ENCODE measurements at regions not wholly inside any gene's neighbourhood (a gene's known extent, or its start where the extent isn't known, plus 50 kb on each side); places are given as distances from the start of the nearest gene placed in this dataset.

GRCh38 chr3:176933704-176934103 is 263.6 kb downstream of the TBL1XR1 start:
- Histone ChIP-seq H3K4me3 (ENCODE audit: insufficient read length, low read depth) (no peak overlapping the region), H3K9me3 (ENCODE audit: insufficient read depth, low read length) (no peaks in the 10 kb centered on the region), H3K36me3 (ENCODE audit: insufficient read depth, insufficient read length, low read length) (no peaks in the 10 kb centered on the region), H3K9ac (ENCODE audit: insufficient read length, low read depth) (no peak overlapping the region), H3K4me1 (ENCODE audit: insufficient read depth, insufficient read length) (no peaks in the 10 kb centered on the region), H3K27me3 (ENCODE audit: insufficient read depth, insufficient read length) (no peaks in the 10 kb centered on the region)
- no peak for DNase-seq (ENCODE audit: low read depth, low spot score)
- no peak for TF ChIP-seq ZNF274 (IDR thresholded peaks at IDR 0.05; ENCODE audit: low read depth, low read length)
- TF ChIP-seq YY1 (IDR thresholded peaks at IDR 0.05; ENCODE audit: insufficient read depth, insufficient read length) = no peak
- no peak for TF ChIP-seq SUZ12 (IDR thresholded peaks at IDR 0.05; ENCODE audit: extremely low read depth, insufficient read depth, insufficient read length)

- H3K27me3 ChIP-seq (ENCODE audit: insufficient read depth, insufficient read length) = no peaks in the 10 kb centered on the region
- H3K36me3 ChIP-seq (ENCODE audit: insufficient read depth, insufficient read length, low read length) = no peaks in the 10 kb centered on the region
- H3K4me3 ChIP-seq (ENCODE audit: insufficient read length, low read depth) = no peak overlapping the region
- H3K4me1 ChIP-seq (ENCODE audit: insufficient read depth, insufficient read length) = no peaks in the 10 kb centered on the region
- H3K9me3 ChIP-seq (ENCODE audit: insufficient read depth, low read length) = no peaks in the 10 kb centered on the region
- H3K9ac ChIP-seq (ENCODE audit: insufficient read length, low read depth) = no peak overlapping the region
- no peak for DNase-seq (ENCODE audit: low read depth, low spot score)
- no peak for TF ChIP-seq YY1 (IDR thresholded peaks at IDR 0.05; ENCODE audit: insufficient read depth, insufficient read length)
- TF ChIP-seq SUZ12 (IDR thresholded peaks at IDR 0.05; ENCODE audit: extremely low read depth, insufficient read depth, insufficient read length) = no peak
- no peak for TF ChIP-seq ZNF274 (IDR thresholded peaks at IDR 0.05; ENCODE audit: low read depth, low read length)
These were observed 264.8 kb downstream of the TBL1XR1 start for GRCh38 chr3:176932433-176932832.

- H3K4me1 ChIP-seq (ENCODE audit: insufficient read depth, insufficient read length) = no peaks in the 10 kb centered on the region
- TF ChIP-seq ZNF274 (IDR thresholded peaks at IDR 0.05; ENCODE audit: low read depth, low read length) (no peak), YY1 (IDR thresholded peaks at IDR 0.05; ENCODE audit: insufficient read depth, insufficient read length) (no peak), SUZ12 (IDR thresholded peaks at IDR 0.05; ENCODE audit: extremely low read depth, insufficient read depth, insufficient read length) (no peak)
- H3K9me3 ChIP-seq (ENCODE audit: insufficient read depth, low read length) = no peaks in the 10 kb centered on the region
- no peaks in the 10 kb centered on the region for H3K36me3 ChIP-seq (ENCODE audit: insufficient read depth, insufficient read length, low read length)
- no peak overlapping the region for H3K4me3 ChIP-seq (ENCODE audit: insufficient read length, low read depth)
- no peak overlapping the region for H3K9ac ChIP-seq (ENCODE audit: insufficient read length, low read depth)
- DNase-seq (ENCODE audit: low read depth, low spot score) = no peak
- H3K27me3 ChIP-seq (ENCODE audit: insufficient read depth, insufficient read length) = no peaks in the 10 kb centered on the region
These were observed 265.3 kb downstream of the TBL1XR1 start for GRCh38 chr3:176931991-176932390.

GRCh38 chr3:176930942-176931341 is 266.3 kb downstream of the TBL1XR1 start:
- H3K4me3 ChIP-seq (ENCODE audit: insufficient read length, low read depth) = no peak overlapping the region
- DNase-seq (ENCODE audit: low read depth, low spot score) = no peak
- no peaks in the 10 kb centered on the region for H3K9me3 ChIP-seq (ENCODE audit: insufficient read depth, low read length)
- TF ChIP-seq SUZ12 (IDR thresholded peaks at IDR 0.05; ENCODE audit: extremely low read depth, insufficient read depth, insufficient read length) = no peak
- TF ChIP-seq ZNF274 (IDR thresholded peaks at IDR 0.05; ENCODE audit: low read depth, low read length) = no peak
- no peak for TF ChIP-seq YY1 (IDR thresholded peaks at IDR 0.05; ENCODE audit: insufficient read depth, insufficient read length)
- no peaks in the 10 kb centered on the region for H3K4me1 ChIP-seq (ENCODE audit: insufficient read depth, insufficient read length)
- H3K36me3 ChIP-seq (ENCODE audit: insufficient read depth, insufficient read length, low read length) = no peaks in the 10 kb centered on the region
- H3K27me3 ChIP-seq (ENCODE audit: insufficient read depth, insufficient read length) = no peaks in the 10 kb centered on the region
- H3K9ac ChIP-seq (ENCODE audit: insufficient read length, low read depth) = no peak overlapping the region

- no peak for DNase-seq (ENCODE audit: low read depth, low spot score)
- Histone ChIP-seq H3K4me1 (ENCODE audit: insufficient read depth, insufficient read length) (no peaks in the 10 kb centered on the region), H3K9me3 (ENCODE audit: insufficient read depth, low read length) (no peaks in the 10 kb centered on the region), H3K27me3 (ENCODE audit: insufficient read depth, insufficient read length) (no peaks in the 10 kb centered on the region), H3K36me3 (ENCODE audit: insufficient read depth, insufficient read length, low read length) (no peaks in the 10 kb centered on the region), H3K4me3 (ENCODE audit: insufficient read length, low read depth) (no peak overlapping the region), H3K9ac (ENCODE audit: insufficient read length, low read depth) (no peak overlapping the region)
- no peak for TF ChIP-seq YY1 (IDR thresholded peaks at IDR 0.05; ENCODE audit: insufficient read depth, insufficient read length)
- no peak for TF ChIP-seq SUZ12 (IDR thresholded peaks at IDR 0.05; ENCODE audit: extremely low read depth, insufficient read depth, insufficient read length)
- no peak for TF ChIP-seq ZNF274 (IDR thresholded peaks at IDR 0.05; ENCODE audit: low read depth, low read length)
These were observed 268.7 kb downstream of the TBL1XR1 start for GRCh38 chr3:176928582-176928931.

GRCh38 chr3:176927706-176928581 is 269.3 kb downstream of the TBL1XR1 start:
- no peak for DNase-seq (ENCODE audit: low read depth, low spot score)
- no peak overlapping the region for H3K4me3 ChIP-seq (ENCODE audit: insufficient read length, low read depth)
- no peaks in the 10 kb centered on the region for H3K4me1 ChIP-seq (ENCODE audit: insufficient read depth, insufficient read length)
- H3K36me3 ChIP-seq (ENCODE audit: insufficient read depth, insufficient read length, low read length) = no peaks in the 10 kb centered on the region
- no peaks in the 10 kb centered on the region for H3K27me3 ChIP-seq (ENCODE audit: insufficient read depth, insufficient read length)
- TF ChIP-seq YY1 (IDR thresholded peaks at IDR 0.05; ENCODE audit: insufficient read depth, insufficient read length) = no peak
- TF ChIP-seq SUZ12 (IDR thresholded peaks at IDR 0.05; ENCODE audit: extremely low read depth, insufficient read depth, insufficient read length) = no peak
- TF ChIP-seq ZNF274 (IDR thresholded peaks at IDR 0.05; ENCODE audit: low read depth, low read length) = no peak
- no peaks in the 10 kb centered on the region for H3K9me3 ChIP-seq (ENCODE audit: insufficient read depth, low read length)
- H3K9ac ChIP-seq (ENCODE audit: insufficient read length, low read depth) = no peak overlapping the region

GRCh38 chr3:176927280-176927679 is 270.0 kb downstream of the TBL1XR1 start:
- TF ChIP-seq YY1 (IDR thresholded peaks at IDR 0.05; ENCODE audit: insufficient read depth, insufficient read length) (no peak), ZNF274 (IDR thresholded peaks at IDR 0.05; ENCODE audit: low read depth, low read length) (no peak), SUZ12 (IDR thresholded peaks at IDR 0.05; ENCODE audit: extremely low read depth, insufficient read depth, insufficient read length) (no peak)
- no peaks in the 10 kb centered on the region for H3K4me1 ChIP-seq (ENCODE audit: insufficient read depth, insufficient read length)
- H3K4me3 ChIP-seq (ENCODE audit: insufficient read length, low read depth) = no peak overlapping the region
- H3K36me3 ChIP-seq (ENCODE audit: insufficient read depth, insufficient read length, low read length) = no peaks in the 10 kb centered on the region
- no peaks in the 10 kb centered on the region for H3K27me3 ChIP-seq (ENCODE audit: insufficient read depth, insufficient read length)
- no peak for DNase-seq (ENCODE audit: low read depth, low spot score)
- no peaks in the 10 kb centered on the region for H3K9me3 ChIP-seq (ENCODE audit: insufficient read depth, low read length)
- no peak overlapping the region for H3K9ac ChIP-seq (ENCODE audit: insufficient read length, low read depth)
